ENCODE measurements at regions not wholly inside any gene's neighbourhood (a gene's known extent, or its start where the extent isn't known, plus 50 kb on each side); places are given as distances from the start of the nearest gene placed in this dataset.
"Not testable (repeated sequence)": the region's sequence is repeated elsewhere in the genome, so short reads cannot be mapped to it uniquely, and the experiment has no call there.

DNA sequence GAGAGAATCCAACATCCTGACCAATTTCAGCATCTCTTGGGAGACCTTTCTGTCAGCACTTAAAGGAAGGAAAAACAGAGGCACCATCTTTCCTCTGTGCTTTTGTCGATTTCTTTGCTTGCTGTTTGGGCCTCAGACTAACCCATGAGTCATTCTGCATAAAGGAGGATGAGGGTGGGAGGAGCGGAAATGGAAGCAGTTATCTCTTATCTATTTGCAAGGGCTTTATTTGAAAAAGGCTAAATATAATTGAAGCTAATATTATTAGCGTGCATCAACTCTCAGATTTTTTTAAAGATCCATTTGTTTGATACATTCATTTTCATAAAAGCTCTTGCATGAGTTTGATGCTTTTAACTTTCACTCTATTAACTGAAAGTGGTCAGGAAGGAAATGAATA is 72.9 kb downstream of the ZNF622 start:
- H3K4me3 Mint-ChIP-seq = no peak overlapping the region
- H3K27me3 Mint-ChIP-seq = no peaks in the 10 kb centered on the region
- ChIA-PET POLR2A (no interaction called here), CTCF (no interaction called here)
- no peak for DNase-seq
- no peak overlapping the region for H3K27ac Mint-ChIP-seq
- no peaks in the 10 kb centered on the region for H3K4me1 Mint-ChIP-seq
- no peaks in the 10 kb centered on the region for H3K9me3 Mint-ChIP-seq
- H3K36me3 Mint-ChIP-seq (ENCODE audit: low read depth) = no peaks in the 10 kb centered on the region

DNA sequence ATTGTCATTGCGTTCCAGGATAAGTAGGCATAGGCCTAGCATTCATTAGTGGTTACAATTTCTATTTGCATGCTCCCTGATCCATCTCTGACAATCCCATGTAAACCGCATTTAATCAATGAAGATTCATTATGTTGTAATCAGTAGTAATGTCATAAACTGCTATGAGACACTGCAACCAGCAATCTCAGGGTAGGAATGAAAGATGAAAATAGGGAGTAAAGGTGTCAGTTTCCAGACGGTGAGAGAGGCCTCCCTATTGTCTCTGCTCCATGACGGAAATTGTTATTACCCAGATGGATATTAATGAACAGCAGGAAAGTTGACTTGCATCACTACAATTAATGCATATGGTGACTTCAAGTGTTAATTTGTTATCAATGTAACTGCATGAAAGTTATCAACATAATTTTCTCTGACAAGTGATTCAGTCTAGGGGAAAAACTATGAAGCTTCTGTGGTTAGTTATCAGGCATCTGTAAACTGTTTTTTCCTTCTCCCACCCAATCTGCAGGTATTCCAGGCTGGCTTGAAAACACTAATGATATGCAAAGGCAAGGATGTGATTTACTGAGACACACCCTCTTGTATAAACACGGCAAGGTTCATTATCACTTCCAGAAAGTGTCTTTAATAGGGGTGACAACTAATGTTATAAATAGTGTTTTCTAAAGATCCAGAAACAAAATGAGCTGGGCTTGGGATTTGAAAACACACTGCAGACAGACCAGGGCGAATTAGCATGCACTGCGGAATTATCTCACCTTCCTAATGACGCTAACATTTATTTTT is 73.5 kb downstream of the ZNF622 start:
- Mint-ChIP-seq H3K4me1 (no peaks in the 10 kb centered on the region), H3K27ac (no peak overlapping the region), H3K4me3 (no peak overlapping the region), H3K9me3 (no peaks in the 10 kb centered on the region), H3K27me3 (no peaks in the 10 kb centered on the region), H3K36me3 (ENCODE audit: low read depth) (no peaks in the 10 kb centered on the region)
- ChIA-PET CTCF (no interaction called here), POLR2A (no interaction called here)
- no peak for DNase-seq

DNA sequence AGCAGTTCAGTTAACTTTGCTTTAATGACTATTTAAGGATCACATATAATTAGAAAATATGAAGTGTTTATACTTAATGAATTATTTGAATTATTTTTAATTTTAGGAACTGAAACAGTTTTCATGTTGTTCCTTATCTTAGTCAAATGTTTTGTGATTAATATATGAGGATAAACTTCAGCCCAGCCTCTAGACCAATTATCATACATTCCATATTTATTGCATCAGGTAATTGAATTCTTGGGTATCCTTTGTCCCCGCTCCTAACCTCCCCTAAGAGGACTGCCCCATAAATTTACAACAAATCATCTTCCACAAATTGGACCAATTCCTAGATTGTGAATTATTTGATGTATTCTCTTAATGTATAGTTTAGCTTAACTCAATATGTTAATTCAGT is 74.8 kb downstream of the ZNF622 start:
- POLR2A ChIA-PET = no interaction called here

DNA sequence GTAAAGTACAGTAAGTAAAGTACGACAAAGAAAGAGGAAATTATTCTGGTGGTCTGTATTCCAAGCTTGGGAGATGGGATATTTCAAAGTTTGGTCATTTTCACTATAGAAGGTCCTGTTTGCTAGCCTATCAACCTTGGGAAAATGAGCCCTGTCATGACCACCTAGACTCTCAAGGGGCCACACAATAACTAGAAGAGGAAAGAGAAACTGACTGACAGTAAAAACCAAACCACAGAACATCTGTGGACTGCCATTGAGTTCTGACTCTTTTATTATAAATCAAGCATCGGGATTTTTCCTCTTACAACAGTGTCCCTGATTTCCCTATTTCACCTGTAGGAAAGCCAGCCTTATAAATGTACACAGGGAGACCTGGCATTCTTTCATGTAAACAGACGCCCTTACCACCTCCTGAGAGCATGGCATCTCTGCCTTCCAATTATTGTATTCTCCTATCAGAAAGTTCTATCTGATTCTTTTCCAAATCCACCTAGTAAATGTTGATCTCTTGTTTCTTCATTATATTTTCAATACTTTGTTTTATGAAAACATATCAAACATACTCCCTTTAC is 80.0 kb downstream of the ZNF622 start:
- H3K27me3 Mint-ChIP-seq = no peaks in the 10 kb centered on the region
- no peak overlapping the region for H3K27ac Mint-ChIP-seq
- CTCF ChIA-PET = no interaction called here
- H3K36me3 Mint-ChIP-seq (ENCODE audit: low read depth) = no peaks in the 10 kb centered on the region
- no peaks in the 10 kb centered on the region for H3K4me1 Mint-ChIP-seq
- H3K4me3 Mint-ChIP-seq = no peak overlapping the region
- DNase-seq = no peak
- POLR2A ChIA-PET = no interaction called here
- no peaks in the 10 kb centered on the region for H3K9me3 Mint-ChIP-seq

More for the DNA sequence above, 74.8 kb downstream of the ZNF622 start:
- H3K4me1 Mint-ChIP-seq = no peaks in the 10 kb centered on the region
- CTCF ChIA-PET = no interaction called here
- H3K9me3 Mint-ChIP-seq = no peaks in the 10 kb centered on the region
- no peak overlapping the region for H3K4me3 Mint-ChIP-seq
- DNase-seq = no peak
- H3K36me3 Mint-ChIP-seq (ENCODE audit: low read depth) = no peaks in the 10 kb centered on the region
- H3K27ac Mint-ChIP-seq = no peak overlapping the region
- no peaks in the 10 kb centered on the region for H3K27me3 Mint-ChIP-seq

DNA sequence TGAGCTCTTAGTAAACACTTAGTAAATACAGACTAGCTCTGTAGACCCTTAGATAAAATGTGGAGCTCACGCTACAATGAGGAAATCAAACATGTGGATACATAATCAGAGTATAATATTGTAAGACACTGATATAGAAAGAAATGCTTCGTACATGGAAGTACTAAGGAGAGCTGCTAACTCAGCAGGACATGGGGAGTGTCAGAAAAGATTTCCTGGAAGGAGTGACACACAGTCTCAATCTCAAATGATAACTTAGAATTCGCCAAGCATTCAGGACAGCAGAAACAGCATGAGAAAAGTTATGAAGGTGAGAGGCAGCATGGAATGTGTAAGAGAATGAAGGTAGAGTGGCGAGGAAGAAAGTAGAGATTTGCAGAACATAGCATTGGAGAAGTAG is 80.8 kb downstream of the ZNF622 start:
- no peaks in the 10 kb centered on the region for H3K4me1 Mint-ChIP-seq
- H3K27me3 Mint-ChIP-seq = no peaks in the 10 kb centered on the region
- H3K36me3 Mint-ChIP-seq (ENCODE audit: low read depth) = no peaks in the 10 kb centered on the region
- no peaks in the 10 kb centered on the region for H3K9me3 Mint-ChIP-seq
- H3K4me3 Mint-ChIP-seq = no peak overlapping the region
- DNase-seq = no peak
- POLR2A ChIA-PET = no interaction called here
- H3K27ac Mint-ChIP-seq = no peak overlapping the region
- CTCF ChIA-PET = no interaction called here

DNA sequence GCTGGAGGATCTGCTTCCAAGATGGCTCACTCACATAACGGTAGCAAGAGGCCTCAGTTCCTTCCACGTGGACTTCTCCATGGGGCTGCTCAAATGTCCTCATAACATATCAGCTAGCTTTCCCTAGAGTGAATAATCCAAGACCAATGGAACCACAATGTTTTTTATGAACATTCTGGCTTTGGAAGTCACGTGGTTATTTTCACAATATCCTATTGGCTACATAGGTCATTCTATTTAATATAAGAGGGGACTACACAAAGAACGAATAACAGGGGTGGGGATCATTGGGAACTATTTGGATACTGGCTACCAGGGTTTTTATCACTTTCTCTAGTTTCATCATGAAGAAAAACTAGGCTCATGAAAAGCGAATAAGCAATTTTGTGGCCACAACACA is 81.4 kb downstream of the ZNF622 start:
- POLR2A ChIA-PET = no interaction called here
- Mint-ChIP-seq H3K27ac (no peak overlapping the region), H3K4me1 (no peaks in the 10 kb centered on the region), H3K36me3 (ENCODE audit: low read depth) (no peaks in the 10 kb centered on the region), H3K4me3 (no peak overlapping the region), H3K27me3 (no peaks in the 10 kb centered on the region), H3K9me3 (no peaks in the 10 kb centered on the region)
- no peak for DNase-seq
- CTCF ChIA-PET = no interaction called here

DNA sequence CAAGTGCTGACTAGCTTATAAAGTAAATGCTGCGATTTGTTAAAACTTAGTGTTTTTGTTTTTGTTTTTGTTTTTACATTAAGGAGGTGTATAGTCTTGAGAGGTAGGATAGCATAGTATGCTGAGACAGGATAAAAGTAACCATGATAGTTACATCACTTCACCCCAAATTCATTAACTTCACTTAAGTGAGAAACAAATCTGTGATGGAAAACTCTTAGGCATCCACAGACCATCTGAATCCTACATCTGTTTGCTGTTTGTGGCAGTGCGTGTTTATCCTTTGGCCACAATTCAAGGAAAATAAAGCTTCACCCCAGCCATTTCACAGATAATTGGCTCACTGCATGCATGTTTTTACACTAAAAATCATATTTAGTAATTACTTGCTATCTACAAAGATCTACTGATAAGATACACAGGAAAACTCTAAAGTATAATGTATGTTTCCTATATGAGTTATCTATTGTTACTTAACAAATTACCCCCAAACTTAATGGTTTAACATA is 82.0 kb downstream of the ZNF622 start:
- CTCF ChIA-PET = no interaction called here
- POLR2A ChIA-PET = no interaction called here

DNA sequence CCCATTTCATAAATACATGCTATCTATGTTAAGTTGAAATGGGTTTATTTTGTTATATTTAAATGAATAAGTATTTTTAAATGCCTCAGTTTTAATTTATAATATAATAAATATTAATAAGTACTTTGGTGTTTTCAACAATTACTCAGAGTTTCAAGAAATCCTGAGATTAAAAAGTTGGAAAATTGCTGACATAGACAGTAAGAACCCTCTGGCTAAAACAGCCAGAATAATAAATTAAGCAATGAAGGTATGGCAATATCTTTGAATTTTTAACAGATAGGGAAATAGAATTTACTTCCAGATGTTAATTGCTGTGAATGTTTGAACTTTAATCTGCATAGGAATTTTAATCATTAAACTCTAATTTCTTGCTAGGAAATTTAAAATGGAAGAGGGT is 83.6 kb downstream of the ZNF622 start:
- ChIA-PET CTCF (no interaction called here), POLR2A (no interaction called here)
- Mint-ChIP-seq H3K27ac (no peak overlapping the region), H3K9me3 (no peaks in the 10 kb centered on the region), H3K4me1 (no peaks in the 10 kb centered on the region), H3K27me3 (no peaks in the 10 kb centered on the region), H3K36me3 (ENCODE audit: low read depth) (no peaks in the 10 kb centered on the region), H3K4me3 (no peak overlapping the region)
- no peak for DNase-seq

More for the DNA sequence above, 82.0 kb downstream of the ZNF622 start:
- DNase-seq = no peak
- no peaks in the 10 kb centered on the region for H3K9me3 Mint-ChIP-seq
- H3K4me1 Mint-ChIP-seq = no peaks in the 10 kb centered on the region
- H3K36me3 Mint-ChIP-seq (ENCODE audit: low read depth) = no peaks in the 10 kb centered on the region
- H3K27ac Mint-ChIP-seq = no peak overlapping the region
- H3K4me3 Mint-ChIP-seq = no peak overlapping the region
- no peaks in the 10 kb centered on the region for H3K27me3 Mint-ChIP-seq

DNA sequence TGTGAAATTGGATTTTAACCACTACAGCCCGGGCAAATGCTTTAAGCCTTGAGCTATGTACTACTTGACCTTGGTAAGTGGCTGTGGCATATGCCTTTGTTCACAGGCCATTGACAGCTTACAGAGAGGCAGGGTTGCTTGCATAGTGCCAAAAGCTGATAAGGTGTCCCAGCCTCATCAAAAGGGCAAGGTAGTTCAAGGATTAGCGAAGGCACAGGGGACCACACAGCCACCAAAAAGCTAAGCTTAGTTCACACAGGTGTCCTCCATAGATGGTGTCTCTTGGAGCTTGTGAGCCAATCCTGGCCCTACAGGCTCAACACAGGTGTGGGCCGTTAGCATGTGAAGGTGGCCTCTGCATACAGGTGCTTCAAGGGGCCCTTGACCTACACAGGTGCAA is 86.8 kb downstream of the ZNF622 start:
- DNase-seq = no peak
- H3K9me3 Mint-ChIP-seq = no peaks in the 10 kb centered on the region
- no peak overlapping the region for H3K4me3 Mint-ChIP-seq
- CTCF ChIA-PET = no interaction called here
- no peaks in the 10 kb centered on the region for H3K36me3 Mint-ChIP-seq (ENCODE audit: low read depth)
- H3K27me3 Mint-ChIP-seq = no peaks in the 10 kb centered on the region
- no peak overlapping the region for H3K27ac Mint-ChIP-seq
- H3K4me1 Mint-ChIP-seq = no peaks in the 10 kb centered on the region
- POLR2A ChIA-PET = no interaction called here

DNA sequence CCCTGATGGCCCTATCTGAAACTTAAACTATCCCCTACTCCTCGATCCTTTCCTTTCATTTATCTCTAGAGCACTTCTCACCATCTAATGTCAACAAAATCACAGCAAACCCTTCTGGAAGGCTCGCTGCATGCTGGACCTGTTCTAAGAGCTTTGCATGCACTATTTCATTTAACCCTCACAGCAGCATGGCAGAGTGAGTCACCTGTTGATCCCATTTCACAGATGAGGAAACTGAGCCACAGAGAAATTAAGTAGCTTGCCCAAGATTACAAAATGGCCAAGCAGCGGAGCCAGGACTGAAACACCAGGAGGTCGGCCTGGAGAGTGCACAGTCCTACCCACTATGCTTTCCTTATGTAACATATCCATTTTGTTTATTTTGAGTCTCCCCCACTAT is 93.1 kb downstream of the ZNF622 start:
- H3K27me3 Mint-ChIP-seq = no peaks in the 10 kb centered on the region
- H3K9me3 Mint-ChIP-seq = no peaks in the 10 kb centered on the region
- H3K27ac Mint-ChIP-seq = no peak overlapping the region
- no peak for DNase-seq
- H3K36me3 Mint-ChIP-seq (ENCODE audit: low read depth) = no peaks in the 10 kb centered on the region
- ChIA-PET POLR2A (no interaction called here), CTCF (no interaction called here)
- H3K4me1 Mint-ChIP-seq = no peaks in the 10 kb centered on the region
- H3K4me3 Mint-ChIP-seq = no peak overlapping the region

DNA sequence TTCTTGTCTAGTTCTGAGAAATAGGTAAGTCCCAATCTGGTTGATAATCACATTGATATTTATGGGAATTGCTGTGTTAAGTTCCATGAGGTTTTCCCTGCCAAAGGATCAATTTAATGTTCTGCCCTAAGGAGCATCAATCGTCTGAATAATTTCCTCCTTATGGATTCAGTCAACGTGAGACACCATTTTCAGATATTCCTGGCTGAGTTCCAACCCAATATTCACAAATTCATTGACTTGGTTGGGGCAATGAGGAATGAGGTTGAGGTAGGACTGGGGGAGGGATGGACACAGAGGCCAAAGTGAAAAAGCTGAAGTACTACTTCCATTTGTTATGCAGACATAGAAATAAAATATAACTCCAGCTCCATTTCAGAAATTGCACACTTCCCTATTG is 99.1 kb downstream of the ZNF622 start:
- DNase-seq = no peak
- no peak overlapping the region for H3K27ac Mint-ChIP-seq
- no peaks in the 10 kb centered on the region for H3K36me3 Mint-ChIP-seq (ENCODE audit: low read depth)
- POLR2A ChIA-PET = no interaction called here
- no peaks in the 10 kb centered on the region for H3K9me3 Mint-ChIP-seq
- no peaks in the 10 kb centered on the region for H3K4me1 Mint-ChIP-seq
- no peaks in the 10 kb centered on the region for H3K27me3 Mint-ChIP-seq
- no peak overlapping the region for H3K4me3 Mint-ChIP-seq
- CTCF ChIA-PET = no interaction called here

DNA sequence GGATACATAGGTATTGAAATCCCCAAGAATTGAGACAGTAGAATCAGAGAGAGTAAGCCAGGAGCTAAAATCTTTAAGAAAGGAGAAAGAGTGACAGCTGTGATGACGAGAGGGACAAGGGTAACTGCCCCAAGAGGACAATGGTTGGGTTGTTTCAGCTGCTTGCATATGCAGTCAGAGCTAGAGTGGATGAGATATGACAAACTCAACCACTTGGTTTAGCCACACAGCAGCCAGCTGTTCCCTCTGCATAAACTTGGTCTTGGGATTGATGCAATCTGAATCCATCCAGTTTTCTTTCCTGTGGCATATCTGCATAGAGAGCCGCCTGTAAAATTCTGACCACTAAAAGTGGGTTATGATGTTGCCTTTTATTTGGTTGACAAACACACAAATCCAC is 100.7 kb downstream of the ZNF622 start:
- CTCF ChIA-PET = no interaction called here
- Mint-ChIP-seq H3K9me3 (peaks cover 2% of the 10 kb centered on the region), H3K27ac (no peak overlapping the region), H3K27me3 (no peaks in the 10 kb centered on the region), H3K4me3 (no peak overlapping the region), H3K4me1 (no peaks in the 10 kb centered on the region), H3K36me3 (ENCODE audit: low read depth) (no peaks in the 10 kb centered on the region)
- no peak for DNase-seq
- POLR2A ChIA-PET = no interaction called here

DNA sequence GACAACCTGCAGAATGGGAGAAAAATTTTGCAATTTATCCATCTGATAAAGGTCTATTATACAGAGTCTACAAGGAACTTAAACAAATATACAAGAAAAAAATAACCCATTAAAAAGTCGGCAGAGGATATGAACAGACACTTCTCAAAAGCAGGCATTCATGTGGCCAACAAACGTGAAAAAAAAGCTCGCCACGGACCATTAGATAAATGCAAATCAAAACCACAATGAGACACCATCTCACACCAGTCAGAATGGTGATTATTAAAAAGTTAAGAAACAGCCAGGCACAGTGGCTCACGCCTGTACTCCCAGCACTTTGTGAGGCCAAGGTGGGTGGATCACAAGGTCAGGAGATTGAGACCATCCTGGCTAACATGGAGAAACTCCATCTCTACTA is 112.2 kb downstream of the ZNF622 start:
- H3K27ac Mint-ChIP-seq, CTCF ChIA-PET, H3K9me3 Mint-ChIP-seq: not testable (repeated sequence)

DNA sequence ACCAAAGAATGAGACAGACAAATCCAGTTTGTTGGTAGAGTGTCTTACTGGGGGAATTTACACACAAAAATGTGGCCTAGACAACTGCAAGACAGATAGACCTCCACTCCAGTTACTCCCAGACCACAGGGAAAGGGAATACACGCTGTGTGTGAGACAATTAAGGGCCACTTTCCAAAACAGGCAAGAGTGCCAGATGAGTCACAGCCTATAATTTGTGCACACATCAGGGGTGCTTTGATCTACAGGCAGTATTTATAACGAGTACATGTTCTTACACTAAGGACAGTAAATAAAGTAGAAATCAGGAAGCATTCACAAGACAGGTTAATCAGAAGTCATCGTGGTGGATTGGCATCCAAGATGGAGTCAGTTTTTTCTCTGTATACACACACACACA is 114.8 kb downstream of the ZNF622 start:
- Mint-ChIP-seq H3K4me1 (no peaks in the 10 kb centered on the region), H3K27ac (no peak overlapping the region), H3K27me3 (no peaks in the 10 kb centered on the region), H3K9me3 (peaks cover 5% of the 10 kb centered on the region), H3K4me3 (no peak overlapping the region), H3K36me3 (ENCODE audit: low read depth) (no peaks in the 10 kb centered on the region)
- no peak for DNase-seq
- CTCF ChIA-PET = no interaction called here
- POLR2A ChIA-PET = no interaction called here

More for the DNA sequence above, 112.2 kb downstream of the ZNF622 start:
- H3K4me1 Mint-ChIP-seq; DNase-seq; H3K36me3 Mint-ChIP-seq (ENCODE audit: low read depth); H3K4me3 Mint-ChIP-seq; POLR2A ChIA-PET; H3K27me3 Mint-ChIP-seq: not testable (repeated sequence)
